Memory B cell (primary cell): ENCODE measurements at regions not wholly inside any gene's neighbourhood (a gene's known extent, or its start where the extent isn't known, plus 50 kb on each side); places are given as distances from the start of the nearest gene placed in this dataset.

ENCODE experiments used
- ATAC-seq: fragments of 150-1000 bp; cut with Tn5 transposase; 2 replicates; pipeline ENCODE4 v1.10.0; 2021; ENCODE audit warnings: low read depth, mild to moderate bottlenecking, moderate library complexity
- DNase-seq, 2 donors: peaks; one replicate each; pipeline ENCODE4 v3.0.0; 2022; ENCODE audit warnings: low spot score in 2 of 2
- H3K27ac Mint-ChIP-seq: one replicate; pipeline ENCODE4 v1.8.0; 2022; ENCODE audit warnings: mild to moderate bottlenecking, moderate library complexity, mixed read lengths
- H3K27me3 Mint-ChIP-seq: one replicate; pipeline ENCODE4 v1.8.0; 2022; ENCODE audit warnings: mixed read lengths
- H3K36me3 Mint-ChIP-seq: one replicate; pipeline ENCODE4 v1.8.0; 2022; ENCODE audit warnings: mild to moderate bottlenecking, mixed read lengths
- H3K4me1 Mint-ChIP-seq: one replicate; pipeline ENCODE4 v1.8.0; 2022; ENCODE audit warnings: mixed read lengths
- H3K4me3 Mint-ChIP-seq: one replicate; pipeline ENCODE4 v1.8.0; 2022; ENCODE audit warnings: mild to moderate bottlenecking, moderate library complexity, mixed read lengths
- H3K9me3 Mint-ChIP-seq: one replicate; pipeline ENCODE4 v1.8.0; 2022; ENCODE audit warnings: mixed read lengths

DNA sequence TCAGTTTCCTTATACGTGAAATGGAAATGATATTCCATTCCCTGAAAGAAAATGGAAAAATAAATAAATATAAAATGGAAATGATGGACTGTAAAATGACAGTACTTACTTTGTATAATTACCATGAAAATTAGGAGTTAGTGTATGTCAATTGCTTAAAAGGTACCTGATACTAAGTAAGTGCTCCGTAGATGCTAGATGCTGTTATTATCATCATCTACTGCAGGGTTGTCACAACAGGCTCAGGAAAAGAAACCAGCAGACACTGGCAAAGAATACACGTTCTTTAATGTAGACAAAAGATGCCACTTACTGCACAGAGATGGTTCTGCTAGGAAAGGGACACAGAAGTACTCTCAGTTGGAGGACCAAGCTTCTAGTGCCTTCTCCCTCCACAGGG, 64.0 kb upstream of the KCNN2 start:
- ATAC-seq: no peak

DNA sequence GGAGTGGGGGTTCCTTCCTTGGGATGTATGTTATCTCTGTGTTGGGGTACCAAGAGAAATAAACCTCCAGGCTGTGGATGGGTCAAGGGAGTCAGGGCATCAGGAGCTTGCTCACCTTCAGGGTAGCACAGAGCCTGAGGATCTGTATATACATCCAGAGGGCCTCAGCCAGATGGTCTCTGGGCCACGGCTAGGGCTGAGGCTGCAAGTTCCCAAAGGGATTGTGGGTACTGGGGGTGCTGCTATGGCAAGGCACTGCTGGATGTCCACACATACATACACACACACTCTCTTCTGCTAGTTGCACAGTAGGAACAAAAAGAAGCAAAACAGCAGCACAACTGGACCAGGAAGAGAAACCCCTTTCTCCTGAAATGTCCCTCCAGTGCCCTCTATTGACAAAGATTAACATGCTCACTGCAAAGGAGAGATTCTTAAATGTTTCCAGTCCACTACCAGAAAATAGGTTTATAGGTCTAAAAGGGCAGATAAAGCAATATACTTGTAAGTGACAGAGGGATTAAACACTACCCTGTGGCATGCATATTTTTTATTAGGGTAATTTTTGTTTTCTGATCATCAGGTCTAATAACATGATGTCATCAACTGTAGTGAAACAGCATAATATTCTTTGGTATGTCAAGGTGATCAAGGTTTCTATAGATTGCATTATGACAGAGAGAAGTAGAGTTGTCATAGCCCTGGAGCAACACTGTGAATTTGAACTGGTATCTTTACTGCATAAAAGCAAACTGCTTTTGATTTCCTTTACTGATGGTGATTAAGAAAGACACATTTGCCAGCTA, 56.3 kb upstream of the KCNN2 start:
- H3K36me3 Mint-ChIP-seq: no peaks in the 10 kb centered on the region
- DNase-seq: no peak
- no peaks in the 10 kb centered on the region for H3K9me3 Mint-ChIP-seq
- H3K27me3 Mint-ChIP-seq: peaks cover 4% of the 10 kb centered on the region
- no peaks in the 10 kb centered on the region for H3K4me1 Mint-ChIP-seq
- H3K4me3 Mint-ChIP-seq: no peak overlapping the region
- H3K27ac Mint-ChIP-seq: no peak overlapping the region
- ATAC-seq: no peak

More for the DNA sequence above, 64.0 kb upstream of the KCNN2 start:
- Mint-ChIP-seq H3K27me3 (peaks cover 2% of the 10 kb centered on the region), H3K27ac (no peak overlapping the region), H3K4me1 (no peaks in the 10 kb centered on the region), H3K4me3 (no peak overlapping the region), H3K36me3 (no peaks in the 10 kb centered on the region), H3K9me3 (no peaks in the 10 kb centered on the region)
- DNase-seq: no peak

GRCh38 chr5:114308017-114308416, 53.9 kb upstream of the KCNN2 start:
- H3K4me1 Mint-ChIP-seq: no peaks in the 10 kb centered on the region
- no peak overlapping the region for H3K4me3 Mint-ChIP-seq
- ATAC-seq (no peak), DNase-seq (no peak)
- H3K27me3 Mint-ChIP-seq: peaks cover 4% of the 10 kb centered on the region
- H3K36me3 Mint-ChIP-seq: no peaks in the 10 kb centered on the region
- H3K27ac Mint-ChIP-seq: no peak overlapping the region
- no peaks in the 10 kb centered on the region for H3K9me3 Mint-ChIP-seq

DNA sequence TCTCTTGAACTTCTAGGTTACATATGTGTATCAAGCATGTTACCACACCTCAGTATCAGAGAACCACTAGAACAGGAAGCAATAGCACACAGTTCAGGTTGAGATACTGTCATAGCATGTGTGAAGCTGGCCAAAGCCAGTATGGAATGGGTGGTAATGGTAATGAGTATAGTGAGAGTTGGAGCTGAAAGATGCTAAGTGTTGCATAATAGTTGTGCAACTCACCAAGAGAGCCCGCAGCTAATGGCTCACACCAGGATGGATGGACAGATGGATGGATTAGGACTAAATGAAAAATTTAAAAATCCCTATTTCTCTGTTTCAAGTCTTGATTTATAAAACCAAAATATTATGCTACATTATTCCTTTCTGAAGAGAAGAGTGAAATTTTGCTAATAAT, 53.4 kb upstream of the KCNN2 start:
- no peaks in the 10 kb centered on the region for H3K36me3 Mint-ChIP-seq
- DNase-seq: no peak
- H3K27ac Mint-ChIP-seq: no peak overlapping the region
- H3K27me3 Mint-ChIP-seq: peaks cover 4% of the 10 kb centered on the region
- H3K4me3 Mint-ChIP-seq: no peak overlapping the region
- no peaks in the 10 kb centered on the region for H3K9me3 Mint-ChIP-seq
- no peak for ATAC-seq
- no peaks in the 10 kb centered on the region for H3K4me1 Mint-ChIP-seq

GRCh38 chr5:114310666-114311065, 51.2 kb upstream of the KCNN2 start:
- Mint-ChIP-seq H3K4me1 (no peaks in the 10 kb centered on the region), H3K27me3 (peaks cover 4% of the 10 kb centered on the region), H3K27ac (no peak overlapping the region), H3K9me3 (no peaks in the 10 kb centered on the region), H3K36me3 (no peaks in the 10 kb centered on the region), H3K4me3 (no peak overlapping the region)
- ATAC-seq (no peak), DNase-seq (no peak)

GRCh38 chr5:114311281-114311680, 50.6 kb upstream of the KCNN2 start:
- Mint-ChIP-seq H3K4me3 (no peak overlapping the region), H3K36me3 (no peaks in the 10 kb centered on the region), H3K9me3 (no peaks in the 10 kb centered on the region), H3K27me3 (peaks cover 4% of the 10 kb centered on the region), H3K27ac (no peak overlapping the region), H3K4me1 (no peaks in the 10 kb centered on the region)
- no peak for DNase-seq
- no peak for ATAC-seq

DNA sequence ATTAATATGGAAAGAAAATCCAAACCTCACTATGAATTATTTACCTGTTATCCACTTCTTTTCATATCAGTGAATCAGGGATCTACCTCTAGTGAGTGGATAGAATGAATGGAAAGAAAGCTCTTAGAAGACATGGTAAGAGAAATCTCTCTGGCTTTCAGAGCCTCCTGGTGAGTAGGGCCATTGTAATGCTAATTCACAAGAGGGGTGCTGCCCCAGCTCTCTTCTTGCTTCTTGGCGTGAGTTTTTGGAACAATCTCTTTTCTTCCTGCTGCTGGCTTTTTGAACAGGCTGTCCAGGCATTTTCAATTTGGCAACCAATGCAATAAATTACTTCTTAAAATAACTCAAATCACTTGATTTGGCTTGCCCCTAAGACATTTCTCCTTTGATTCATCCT, 49.9 kb upstream of the KCNN2 start:
- DNase-seq (no peak), ATAC-seq (no peak)
- H3K27me3 Mint-ChIP-seq: peaks cover 4% of the 10 kb centered on the region

More for the DNA sequence above, 49.9 kb upstream of the KCNN2 start:
- no peaks in the 10 kb centered on the region for H3K9me3 Mint-ChIP-seq
- no peaks in the 10 kb centered on the region for H3K4me1 Mint-ChIP-seq
- H3K36me3 Mint-ChIP-seq: no peaks in the 10 kb centered on the region
- no peak overlapping the region for H3K4me3 Mint-ChIP-seq
- H3K27ac Mint-ChIP-seq: no peak overlapping the region
